Bronchial epithelial cell (primary cell): ENCODE measurements at regions not wholly inside any gene's neighbourhood (a gene's known extent, or its start where the extent isn't known, plus 50 kb on each side); places are given as distances from the start of the nearest gene placed in this dataset.

Experiments
- DNase-seq: peaks from one replicate; pipeline ENCODE4 v3.0.0-alpha.2; 2010; ENCODE audit warnings: low read depth
- FAIRE-seq: peaks from 2 replicates; lab custom pipeline; 2011; peaks lifted over from hg19 to GRCh38; lab: Jason Lieb, UNC
- H3K27me3 ChIP-seq: 2 replicates; pipeline ENCODE4 v1.5.1; 2011; ENCODE audit warnings: low read length; ENCODE audit not compliant: control insufficient read depth, insufficient read depth
- H3K36me3 ChIP-seq: 2 replicates; pipeline ENCODE4 v1.5.1; 2011; ENCODE audit warnings: low read length; ENCODE audit not compliant: control insufficient read depth, insufficient read depth
- H3K4me3 ChIP-seq: 2 replicates; pipeline ENCODE4 v1.5.1; 2011; ENCODE audit warnings: mild to moderate bottlenecking, low read depth, low read length, control low read depth
- CTCF ChIP-seq: IDR thresholded peaks from 2 replicates; pipeline ENCODE4 v1.5.1; 2011; ENCODE audit warnings: mild to moderate bottlenecking, moderate library complexity, low read length, control low read depth, inconsistent platforms; ENCODE audit not compliant: insufficient read depth, severe bottlenecking

GRCh38 chr1:81617308-81617967 is 183.3 kb upstream of the ADGRL2 start:
- H3K27me3 ChIP-seq, result no peaks in the 10 kb centered on the region
- DNase-seq (peak; percentile 38), FAIRE-seq (no peak)
- H3K4me3 ChIP-seq, result no peak overlapping the region
- H3K36me3 ChIP-seq, result no peaks in the 10 kb centered on the region
- peak; percentile 24 for TF ChIP-seq CTCF

GRCh38 chr1:81613803-81614202 is 186.9 kb upstream of the ADGRL2 start:
- H3K4me3 ChIP-seq, result no peak overlapping the region
- H3K36me3 ChIP-seq, result no peaks in the 10 kb centered on the region
- no peak for TF ChIP-seq CTCF
- H3K27me3 ChIP-seq, result no peaks in the 10 kb centered on the region
- DNase-seq (no peak), FAIRE-seq (no peak)

- no peak overlapping the region for H3K4me3 ChIP-seq
- no peaks in the 10 kb centered on the region for H3K36me3 ChIP-seq
- TF ChIP-seq CTCF, result no peak
- H3K27me3 ChIP-seq, result no peaks in the 10 kb centered on the region
- FAIRE-seq (peak; percentile 82), DNase-seq (no peak)
These were observed 192.8 kb upstream of the ADGRL2 start for GRCh38 chr1:81607924-81608323.

- DNase-seq (no peak), FAIRE-seq (no peak)
- Histone ChIP-seq H3K36me3 (no peaks in the 10 kb centered on the region), H3K4me3 (no peak overlapping the region), H3K27me3 (no peaks in the 10 kb centered on the region)
- no peak for TF ChIP-seq CTCF
These were observed 193.6 kb upstream of the ADGRL2 start for GRCh38 chr1:81607086-81607485.

GRCh38 chr1:81606656-81607055 is 194.1 kb upstream of the ADGRL2 start:
- no peak for TF ChIP-seq CTCF
- no peak overlapping the region for H3K4me3 ChIP-seq
- FAIRE-seq (no peak), DNase-seq (no peak)
- no peaks in the 10 kb centered on the region for H3K27me3 ChIP-seq
- no peaks in the 10 kb centered on the region for H3K36me3 ChIP-seq

GRCh38 chr1:81605023-81605422 is 195.7 kb upstream of the ADGRL2 start:
- Histone ChIP-seq H3K4me3 (no peak overlapping the region), H3K36me3 (no peaks in the 10 kb centered on the region), H3K27me3 (no peaks in the 10 kb centered on the region)
- DNase-seq (no peak), FAIRE-seq (no peak)
- TF ChIP-seq CTCF, result no peak
